GM10248 (cell line): ENCODE measurements at regions not wholly inside any gene's neighbourhood (a gene's known extent, or its start where the extent isn't known, plus 50 kb on each side); places are given as distances from the start of the nearest gene placed in this dataset.

Experiments
- CTCF ChIA-PET: fragments of 300-600 bp; sonication (Branson Sonifier 250); formaldehyde crosslinking; extraction: SDS; loops from one replicate; lab custom pipeline; 2021; ENCODE audit warnings: antibody characterized with exemption; lab: Yijun Ruan, JAX
- POLR2A ChIA-PET: fragments of 350-650 bp; sonication (Branson Sonifier 250); formaldehyde crosslinking; extraction: SDS; loops from one replicate; lab custom pipeline; 2020; ENCODE audit warnings: antibody characterized with exemption; lab: Yijun Ruan, JAX
- DNase-seq: peaks from one replicate; pipeline ENCODE4 v3.0.0; 2012; ENCODE audit errors: extremely low spot score
- TF ChIP-seq, protein P1 (sequence below): IDR thresholded peaks from 2 replicates; pipeline ENCODE4 v1.5.1; 2012; ENCODE audit warnings: mild to moderate bottlenecking, low read depth; ENCODE audit errors: extremely low read depth, missing control alignments, control extremely low read depth

DNA sequence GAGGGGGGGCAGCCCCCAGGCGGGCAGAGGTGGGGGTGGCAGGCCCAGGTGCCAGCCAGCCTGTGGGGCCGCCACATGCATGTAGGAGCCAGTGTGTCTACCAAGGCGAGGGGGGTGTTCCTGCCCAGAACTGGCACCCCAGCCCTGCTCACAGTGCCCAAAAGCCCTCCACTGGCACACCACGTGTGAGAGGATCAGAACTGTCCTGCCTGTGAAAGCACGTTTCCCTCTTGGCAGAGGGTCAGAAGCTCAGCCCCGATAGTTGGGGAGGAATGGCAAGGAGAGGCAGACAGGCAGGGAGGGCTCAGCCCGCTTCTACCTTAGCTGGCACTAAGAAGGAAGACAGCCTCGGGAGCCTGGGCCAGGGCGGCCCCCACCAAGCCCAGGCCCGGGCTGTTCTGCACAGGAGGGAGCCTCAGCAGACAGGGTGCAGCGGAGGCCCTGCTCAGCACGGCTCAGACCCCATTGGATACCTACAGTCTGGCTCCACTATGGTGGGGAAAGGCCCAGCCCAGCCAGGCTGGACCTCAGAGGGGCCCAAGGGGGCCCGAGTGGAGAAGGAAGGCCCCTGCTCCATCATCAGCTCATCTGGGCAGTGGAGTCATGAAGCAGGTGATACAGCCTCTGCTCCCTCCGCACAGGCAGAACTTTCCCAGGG lies 84.8 kb upstream of the LINGO1 start:
- no peak for DNase-seq
- CTCF ChIA-PET: interaction anchor here (1.1 kb wide), 1 partner anchor 109 kb away, joined by 3 read pairs; no protein-coding TSS in a partner anchor

DNA sequence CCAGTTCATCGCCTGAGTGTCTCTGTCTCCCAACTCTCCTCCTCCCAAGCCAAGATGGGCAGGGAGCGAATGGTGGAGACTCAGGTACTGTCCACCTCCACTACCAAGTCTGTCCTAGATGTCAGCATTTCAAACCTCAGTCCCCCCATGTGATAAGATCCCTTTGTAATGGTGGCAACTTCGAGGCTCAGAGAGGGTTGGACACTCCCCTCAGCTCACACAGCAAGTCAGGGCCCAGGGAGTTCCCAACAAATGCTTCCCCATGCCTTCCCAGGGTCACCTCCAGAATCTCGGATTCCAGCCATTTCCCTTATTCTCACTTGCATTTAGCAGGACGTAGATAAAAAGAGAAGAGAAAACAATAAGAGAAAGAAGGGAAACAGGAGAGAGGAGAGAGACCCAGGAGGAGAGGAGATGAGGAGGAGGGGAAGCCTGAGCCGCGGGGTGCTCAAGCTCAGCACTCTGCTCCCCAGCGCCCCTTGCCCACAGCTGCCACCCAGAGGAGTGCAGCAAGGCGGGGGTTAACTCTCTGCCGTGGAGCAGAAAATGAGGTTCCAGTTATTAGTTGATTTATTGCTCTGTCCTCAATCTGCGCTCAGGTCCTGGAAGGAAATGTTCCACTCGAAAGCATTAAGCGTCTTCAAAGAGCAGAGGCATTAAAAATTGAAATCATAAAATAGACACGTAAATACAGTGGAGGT lies 84.1 kb upstream of the LINGO1 start:
- POLR2A ChIA-PET: no interaction called here
- DNase-seq: no peak
- TF ChIP-seq, protein P1, sequence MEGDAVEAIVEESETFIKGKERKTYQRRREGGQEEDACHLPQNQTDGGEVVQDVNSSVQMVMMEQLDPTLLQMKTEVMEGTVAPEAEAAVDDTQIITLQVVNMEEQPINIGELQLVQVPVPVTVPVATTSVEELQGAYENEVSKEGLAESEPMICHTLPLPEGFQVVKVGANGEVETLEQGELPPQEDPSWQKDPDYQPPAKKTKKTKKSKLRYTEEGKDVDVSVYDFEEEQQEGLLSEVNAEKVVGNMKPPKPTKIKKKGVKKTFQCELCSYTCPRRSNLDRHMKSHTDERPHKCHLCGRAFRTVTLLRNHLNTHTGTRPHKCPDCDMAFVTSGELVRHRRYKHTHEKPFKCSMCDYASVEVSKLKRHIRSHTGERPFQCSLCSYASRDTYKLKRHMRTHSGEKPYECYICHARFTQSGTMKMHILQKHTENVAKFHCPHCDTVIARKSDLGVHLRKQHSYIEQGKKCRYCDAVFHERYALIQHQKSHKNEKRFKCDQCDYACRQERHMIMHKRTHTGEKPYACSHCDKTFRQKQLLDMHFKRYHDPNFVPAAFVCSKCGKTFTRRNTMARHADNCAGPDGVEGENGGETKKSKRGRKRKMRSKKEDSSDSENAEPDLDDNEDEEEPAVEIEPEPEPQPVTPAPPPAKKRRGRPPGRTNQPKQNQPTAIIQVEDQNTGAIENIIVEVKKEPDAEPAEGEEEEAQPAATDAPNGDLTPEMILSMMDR: no peak
- CTCF ChIA-PET: no interaction called here

More for the DNA sequence above, 84.8 kb upstream of the LINGO1 start:
- TF ChIP-seq, protein P1: no peak
- POLR2A ChIA-PET: no interaction called here

DNA sequence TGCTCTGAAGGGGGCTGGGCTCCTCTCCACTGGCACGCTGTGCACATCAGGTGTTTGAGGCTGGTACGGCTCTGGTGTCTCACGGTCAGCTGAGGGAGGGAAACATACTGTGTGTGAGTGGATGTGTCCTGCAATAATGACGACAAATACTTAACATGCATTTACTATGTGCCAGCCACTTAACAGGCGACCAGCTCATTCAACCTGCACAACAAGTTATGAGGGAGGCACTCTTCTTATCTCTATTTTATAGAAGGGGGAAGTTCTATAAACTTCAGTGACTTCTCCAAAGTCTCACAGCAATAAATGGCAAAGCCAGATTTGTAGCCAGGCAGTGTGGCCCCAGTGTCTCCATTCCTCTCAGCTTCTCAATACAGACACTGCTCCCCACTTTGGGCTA lies 83.1 kb upstream of the LINGO1 start:
- POLR2A ChIA-PET: no interaction called here
- CTCF ChIA-PET: no interaction called here
- DNase-seq: no peak
- TF ChIP-seq, protein P1: no peak

DNA sequence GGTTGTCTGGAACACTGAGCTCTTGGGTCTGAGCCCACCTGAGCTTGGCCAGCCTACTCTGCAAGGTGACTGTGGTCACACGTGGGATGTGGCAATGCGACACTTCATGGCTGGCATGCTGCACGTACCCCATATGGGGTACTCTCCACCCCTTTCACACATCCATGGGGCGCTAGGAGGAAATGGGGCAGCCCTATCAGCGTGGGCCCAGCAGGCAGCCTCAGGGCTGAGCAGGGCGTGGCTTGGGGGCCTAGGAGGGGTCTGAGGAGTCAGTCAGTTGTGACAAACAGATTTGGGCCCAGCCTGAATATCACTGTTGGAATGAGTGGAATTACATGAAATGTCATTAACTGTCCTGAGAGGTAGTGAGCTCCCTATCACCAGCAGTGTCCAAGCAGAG lies 82.3 kb upstream of the LINGO1 start:
- DNase-seq: no peak
- TF ChIP-seq, protein P1: no peak
- CTCF ChIA-PET: no interaction called here
- POLR2A ChIA-PET: no interaction called here

DNA sequence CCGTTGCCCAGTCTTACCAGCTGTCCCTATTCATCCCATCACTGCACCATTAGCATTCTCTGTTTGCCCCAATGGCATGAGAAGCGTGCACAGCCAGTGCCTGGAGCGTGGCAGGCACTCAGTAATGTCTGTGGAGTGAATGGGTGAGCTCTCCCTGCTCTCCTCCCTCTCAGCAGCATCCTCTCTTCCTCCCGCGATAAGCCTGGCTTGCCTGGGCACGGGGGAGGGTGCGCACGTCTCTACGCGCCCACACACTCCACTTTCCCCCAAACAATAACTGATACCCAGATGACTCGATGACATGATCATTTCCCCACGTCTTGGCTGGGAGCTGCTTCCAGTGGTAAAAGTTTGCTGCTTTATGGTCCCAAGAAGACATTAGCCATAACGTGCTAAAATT lies 81.8 kb upstream of the LINGO1 start:
- CTCF ChIA-PET: no interaction called here
- POLR2A ChIA-PET: no interaction called here
- DNase-seq: no peak
- TF ChIP-seq, protein P1: no peak

DNA sequence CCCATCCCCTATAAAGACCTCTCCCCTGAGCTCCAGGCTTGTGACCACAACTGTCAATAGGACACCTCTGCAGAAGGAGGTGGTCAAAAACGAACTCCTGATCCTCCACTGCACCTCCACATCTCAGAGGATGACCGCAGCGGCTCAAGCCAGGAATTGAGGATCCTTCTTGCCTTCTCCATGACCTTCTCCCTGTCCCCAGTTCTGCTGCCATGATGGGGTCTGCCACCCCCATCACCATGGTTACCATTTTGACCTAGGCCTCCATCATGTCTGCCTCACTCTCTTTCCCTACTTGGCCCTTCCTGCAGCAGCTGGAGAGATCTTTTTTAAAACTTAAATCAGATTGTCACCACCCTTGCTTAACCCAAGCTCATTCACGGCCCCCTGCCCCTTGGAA lies 81.3 kb upstream of the LINGO1 start:
- ChIA-PET CTCF (no interaction called here), POLR2A (no interaction called here)
- TF ChIP-seq, protein P1: no peak

More for the DNA sequence above, 81.3 kb upstream of the LINGO1 start:
- no peak for DNase-seq
